Loucy (cell line): ENCODE measurements at regions not wholly inside any gene's neighbourhood (a gene's known extent, or its start where the extent isn't known, plus 50 kb on each side); places are given as distances from the start of the nearest gene placed in this dataset.

Source experiments
- EZH2phosphoT487 ChIP-seq: fragments of 200-600 bp; IDR thresholded peaks from 2 replicates; pipeline ENCODE4 v1.6.1; 2018; ENCODE audit warnings: antibody characterized with exemption, mild to moderate bottlenecking, moderate library complexity, borderline replicate concordance
- TF ChIP-seq, protein P1 (sequence below): fragments of 200-600 bp; sonication (generic); conservative IDR thresholded peaks from 2 replicates; pipeline ENCODE4 v1.5.1; 2014; ENCODE audit warnings: mild to moderate bottlenecking, antibody characterized with exemption, low read length

DNA sequence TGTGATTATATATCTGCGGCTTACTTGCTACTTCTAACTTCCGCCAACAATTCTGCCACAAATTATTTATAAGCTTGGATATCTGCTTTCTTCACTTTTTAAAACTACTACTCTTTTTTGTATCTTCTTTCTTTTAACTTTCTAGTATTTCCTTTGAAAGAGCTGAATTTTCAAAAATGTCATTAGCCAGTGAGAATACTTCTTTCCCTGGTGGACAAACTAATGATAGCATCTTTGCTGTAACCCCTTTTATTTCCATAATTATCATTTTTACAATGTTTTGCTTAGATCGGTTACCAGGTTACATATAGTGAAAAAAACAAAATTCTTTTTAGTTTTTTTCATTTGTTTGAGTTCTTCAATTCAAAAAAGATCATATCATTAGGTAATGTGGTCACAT lies 355.9 kb upstream of the ADGRL4 start:
- TF ChIP-seq, protein P1, sequence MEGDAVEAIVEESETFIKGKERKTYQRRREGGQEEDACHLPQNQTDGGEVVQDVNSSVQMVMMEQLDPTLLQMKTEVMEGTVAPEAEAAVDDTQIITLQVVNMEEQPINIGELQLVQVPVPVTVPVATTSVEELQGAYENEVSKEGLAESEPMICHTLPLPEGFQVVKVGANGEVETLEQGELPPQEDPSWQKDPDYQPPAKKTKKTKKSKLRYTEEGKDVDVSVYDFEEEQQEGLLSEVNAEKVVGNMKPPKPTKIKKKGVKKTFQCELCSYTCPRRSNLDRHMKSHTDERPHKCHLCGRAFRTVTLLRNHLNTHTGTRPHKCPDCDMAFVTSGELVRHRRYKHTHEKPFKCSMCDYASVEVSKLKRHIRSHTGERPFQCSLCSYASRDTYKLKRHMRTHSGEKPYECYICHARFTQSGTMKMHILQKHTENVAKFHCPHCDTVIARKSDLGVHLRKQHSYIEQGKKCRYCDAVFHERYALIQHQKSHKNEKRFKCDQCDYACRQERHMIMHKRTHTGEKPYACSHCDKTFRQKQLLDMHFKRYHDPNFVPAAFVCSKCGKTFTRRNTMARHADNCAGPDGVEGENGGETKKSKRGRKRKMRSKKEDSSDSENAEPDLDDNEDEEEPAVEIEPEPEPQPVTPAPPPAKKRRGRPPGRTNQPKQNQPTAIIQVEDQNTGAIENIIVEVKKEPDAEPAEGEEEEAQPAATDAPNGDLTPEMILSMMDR, result no peak
- TF ChIP-seq EZH2phosphoT487, result no peak
